NCI-H2196 treated with DMSO at 0.1 percent for 48 hours (cell line): ENCODE measurements at regions not wholly inside any gene's neighbourhood (a gene's known extent, or its start where the extent isn't known, plus 50 kb on each side); places are given as distances from the start of the nearest gene placed in this dataset.

Experiments
- DNase-seq: peaks from one replicate; lab custom pipeline; 2025; ENCODE audit not compliant: unreplicated experiment; lab: John Stamatoyannopoulos, UW

DNA sequence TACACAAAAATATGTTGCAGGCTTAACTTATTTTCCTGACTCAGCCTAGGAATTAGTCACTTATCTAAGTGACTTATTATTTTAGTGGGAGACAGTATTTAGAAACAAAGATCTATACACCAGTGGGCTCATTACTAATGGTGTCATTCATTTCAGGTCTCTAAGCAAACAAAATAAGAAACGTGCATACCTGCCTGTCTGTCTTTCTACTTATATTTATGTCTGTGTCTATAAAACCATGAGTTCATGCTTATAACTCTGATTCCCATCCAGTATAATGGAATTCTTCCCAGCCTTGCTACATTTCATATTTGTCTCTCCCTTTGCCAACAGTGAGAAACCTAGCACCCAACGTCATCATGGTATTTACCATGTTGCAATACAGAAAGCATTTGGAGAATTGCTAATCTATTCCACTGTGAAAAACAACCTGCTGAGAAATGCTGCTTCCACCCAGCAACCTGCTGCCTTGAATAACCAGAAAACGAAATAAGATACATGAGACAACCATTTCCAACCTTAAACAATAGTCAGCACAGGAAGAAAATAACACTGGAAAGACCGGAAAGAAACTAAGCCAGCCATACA lies 501.0 kb downstream of the GLRX3 start:
- DNase-seq, result no peak

DNA sequence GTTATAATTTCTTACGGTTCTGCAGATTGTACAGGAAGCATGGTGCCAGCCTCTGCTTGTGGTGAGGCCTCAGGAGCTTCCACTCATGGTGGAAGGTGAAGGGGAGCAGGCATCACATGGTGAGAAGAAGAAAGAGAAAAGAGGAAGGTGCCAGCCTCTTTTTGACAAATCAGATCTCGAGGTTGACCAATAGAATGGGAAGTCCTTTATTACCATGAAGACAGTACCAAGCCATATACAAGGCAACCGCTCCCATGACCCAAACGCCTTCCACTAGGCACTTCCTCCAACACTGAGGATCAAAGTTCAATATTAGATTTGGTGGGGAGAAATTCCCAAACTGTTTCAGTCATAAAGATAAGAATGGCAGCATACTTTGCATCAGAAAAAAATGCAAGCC lies 502.8 kb downstream of the GLRX3 start:
- DNase-seq, result no peak

GRCh38 chr10:130642926-130643325 lies 506.7 kb downstream of the GLRX3 start:
- no peak for DNase-seq

- no peak for DNase-seq
Observed at GRCh38 chr10:130647341-130647740, 511.1 kb downstream of the GLRX3 start.

DNA sequence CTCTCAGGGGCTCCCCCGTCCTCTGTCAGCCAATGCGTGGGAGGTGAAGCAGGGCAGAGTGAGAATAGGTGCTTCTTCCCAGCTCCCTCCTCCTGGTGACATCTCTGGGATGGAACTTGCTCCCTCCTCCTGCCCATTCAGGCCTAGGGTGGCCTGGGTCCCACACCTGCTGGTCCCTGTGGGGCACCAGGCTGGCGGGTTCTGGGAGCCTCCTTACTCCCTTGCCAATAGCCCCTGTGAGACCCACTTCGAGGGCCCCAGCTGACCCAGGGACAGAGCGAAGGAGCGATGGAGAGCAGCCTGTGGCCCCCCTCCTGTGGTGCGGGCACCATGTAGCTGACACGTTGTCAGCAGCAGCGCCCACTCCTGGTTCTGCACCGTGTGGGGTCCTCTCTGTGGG lies 512.6 kb downstream of the GLRX3 start:
- DNase-seq, result no peak

DNA sequence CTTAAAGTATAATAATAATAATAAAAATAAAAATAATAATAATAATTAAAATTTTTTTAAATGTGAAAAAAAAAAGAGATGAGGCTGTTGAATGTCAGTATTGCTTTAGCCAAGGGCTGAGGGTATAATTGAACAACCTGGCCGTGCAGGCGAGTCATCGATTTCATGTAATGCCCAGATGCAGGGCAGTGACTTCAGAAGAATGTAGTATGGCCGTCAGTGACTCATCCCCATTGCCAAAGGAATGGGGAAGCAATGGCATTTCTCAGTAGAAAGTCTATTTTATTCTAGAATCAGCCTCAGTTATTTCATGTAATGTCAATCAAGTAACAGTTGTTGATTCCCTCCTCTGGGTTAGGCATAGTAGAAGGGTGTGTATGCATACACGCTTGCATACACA lies 516.4 kb downstream of the GLRX3 start:
- no peak for DNase-seq

GRCh38 chr10:130652964-130653578 lies 516.9 kb downstream of the GLRX3 start:
- no peak for DNase-seq

DNA sequence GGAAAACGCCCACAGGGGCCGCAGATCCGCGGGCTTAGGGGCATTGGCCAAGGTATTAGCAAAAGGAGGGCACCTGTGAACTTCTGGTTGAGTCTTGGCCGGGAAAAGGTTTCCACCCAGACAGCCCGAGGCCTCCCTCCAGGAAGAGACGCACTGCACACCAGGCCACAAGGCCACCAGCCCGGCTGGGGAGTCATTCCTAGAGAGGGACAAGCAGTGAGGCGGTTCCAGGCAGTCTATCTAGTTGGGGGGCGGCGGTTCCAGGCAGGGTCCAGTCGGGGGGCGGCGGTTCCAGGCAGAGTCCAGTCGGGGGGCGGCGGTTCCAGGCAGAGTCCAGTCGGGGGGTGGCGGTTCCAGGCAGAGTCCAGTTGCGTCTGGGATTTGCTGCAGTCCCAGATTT lies 518.5 kb downstream of the GLRX3 start:
- no peak for DNase-seq

DNA sequence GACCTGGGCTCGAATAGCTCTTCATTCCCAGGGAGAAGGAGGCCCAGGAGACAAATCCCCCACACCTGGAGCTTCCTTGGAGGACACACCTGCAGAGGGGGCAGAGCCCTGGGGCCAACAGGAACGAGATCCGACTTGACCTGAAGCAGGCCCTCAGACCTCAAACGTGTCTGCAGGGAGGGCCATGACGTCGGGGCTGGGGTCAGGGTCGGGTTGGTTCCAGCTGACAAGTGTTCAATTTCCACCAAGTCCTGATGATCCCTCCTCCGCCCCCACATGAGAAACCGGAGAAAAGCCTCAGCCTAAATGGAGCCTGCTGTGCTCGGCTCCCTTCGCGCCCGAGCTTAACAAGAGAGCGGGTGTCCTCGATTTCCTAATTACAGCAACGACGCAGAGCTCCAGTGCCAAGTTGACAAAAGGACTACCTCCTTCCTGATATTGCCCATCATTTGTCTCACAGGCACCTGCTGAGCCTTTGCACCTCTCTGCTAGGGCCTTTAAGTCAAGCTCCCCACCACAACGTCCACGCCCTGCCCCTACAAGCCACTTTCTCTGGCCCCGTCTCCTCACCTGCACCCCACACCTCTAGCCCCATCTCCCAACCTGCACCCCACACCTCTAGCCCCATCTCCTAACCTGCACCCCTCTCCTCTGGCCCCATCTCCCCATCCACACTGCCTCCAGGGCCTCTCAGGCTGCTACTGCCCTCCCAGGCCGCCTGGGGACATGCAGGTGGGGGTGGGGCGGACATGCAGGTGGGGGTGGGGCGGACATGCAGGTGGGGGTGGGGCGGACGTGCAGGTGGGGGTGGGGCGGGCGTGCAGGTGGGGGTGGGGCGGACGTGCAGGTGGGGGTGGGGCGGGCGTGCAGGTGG lies 519.4 kb downstream of the GLRX3 start:
- no peak for DNase-seq

DNA sequence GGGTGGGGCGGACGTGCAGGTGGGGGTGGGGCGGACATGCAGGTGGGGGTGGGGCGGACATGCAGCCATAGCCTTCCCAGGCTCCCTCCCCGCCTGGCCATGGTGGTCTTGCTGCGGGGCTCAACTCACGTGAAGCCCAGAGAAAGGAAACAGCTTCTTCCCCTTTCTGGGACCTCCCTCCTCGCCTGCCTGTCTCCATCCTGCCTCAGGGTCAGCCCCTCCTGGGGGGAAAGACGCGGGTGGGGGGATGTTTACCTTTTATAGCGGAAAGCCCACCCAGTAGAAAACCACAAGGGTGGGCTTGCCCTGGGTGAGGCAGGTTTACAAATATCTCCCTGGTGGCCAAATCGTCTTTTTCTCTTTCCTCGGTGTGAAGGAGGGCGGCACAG lies 520.0 kb downstream of the GLRX3 start:
- no peak for DNase-seq

- no peak for DNase-seq
Observed at GRCh38 chr10:130656582-130657133, 520.5 kb downstream of the GLRX3 start.

DNA sequence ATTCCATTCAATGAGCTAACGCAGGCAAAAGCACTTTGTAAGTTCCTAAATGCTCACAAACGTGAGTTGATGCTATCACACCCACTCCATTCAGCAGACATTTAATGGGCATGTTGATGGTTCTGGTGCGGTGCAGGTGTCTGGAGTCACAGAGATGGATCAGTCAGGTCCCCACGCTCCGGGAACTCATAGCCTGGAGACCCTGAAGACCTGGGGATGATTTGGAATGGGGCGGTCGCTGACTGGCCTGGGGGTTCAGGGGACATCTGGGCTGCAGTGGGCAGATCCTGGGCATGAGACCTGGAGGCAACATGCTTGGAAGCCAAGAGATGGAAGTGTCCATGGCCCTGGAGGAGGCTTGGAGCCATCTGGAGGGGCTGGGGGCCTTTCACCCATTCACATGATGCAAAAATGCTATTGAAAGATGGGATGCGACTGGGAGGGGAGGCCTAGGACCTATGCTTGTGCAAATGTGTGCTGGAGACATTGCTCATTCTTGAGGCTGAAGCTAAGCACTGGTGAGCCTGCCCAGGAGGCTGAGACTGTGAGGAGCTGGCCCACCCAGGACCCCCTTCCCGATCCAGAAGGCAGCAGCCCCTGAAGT lies 522.6 kb downstream of the GLRX3 start:
- DNase-seq, result no peak

DNA sequence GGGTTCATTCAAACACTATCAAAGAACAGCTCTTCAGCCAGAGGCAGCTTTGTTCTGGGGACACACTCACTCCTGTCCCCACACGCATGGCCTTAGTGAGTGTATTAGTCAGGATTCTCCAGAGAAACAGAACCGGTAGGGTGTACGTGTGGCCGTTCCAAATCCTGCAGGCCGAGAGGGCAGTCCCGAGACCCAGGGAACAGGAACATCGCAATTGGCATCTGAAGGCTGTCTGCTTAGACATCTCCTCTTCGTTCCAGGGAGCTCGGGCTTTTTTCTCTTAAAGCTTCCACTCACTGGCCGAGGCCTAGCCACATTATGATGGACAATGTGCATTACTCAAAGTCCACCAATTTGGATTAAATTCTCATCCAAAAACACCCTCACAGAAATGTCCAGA lies 523.3 kb downstream of the GLRX3 start:
- no peak for DNase-seq

DNA sequence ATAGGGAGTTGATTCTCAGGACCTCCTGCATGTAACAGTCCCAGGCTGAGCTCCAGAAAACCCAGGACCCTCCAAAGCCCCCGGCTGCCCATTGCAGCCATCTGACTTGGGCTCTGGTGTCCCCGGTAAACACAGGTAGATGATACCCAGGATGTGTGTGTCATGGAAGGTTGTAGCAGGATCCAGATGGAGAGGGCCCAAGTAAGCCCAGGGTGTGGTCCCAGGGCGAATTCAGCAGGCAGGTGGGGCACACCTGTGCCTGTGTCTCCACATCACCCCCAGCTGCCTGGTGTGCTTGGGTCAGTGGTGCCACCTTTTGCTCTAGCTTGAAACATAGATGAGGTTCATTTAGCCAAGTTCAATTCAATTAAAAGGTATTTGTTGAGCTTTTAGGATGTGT lies 524.1 kb downstream of the GLRX3 start:
- no peak for DNase-seq

GRCh38 chr10:130661419-130661818 lies 525.2 kb downstream of the GLRX3 start:
- DNase-seq, result no peak

GRCh38 chr10:130662775-130663174 lies 526.6 kb downstream of the GLRX3 start:
- DNase-seq, result no peak

DNA sequence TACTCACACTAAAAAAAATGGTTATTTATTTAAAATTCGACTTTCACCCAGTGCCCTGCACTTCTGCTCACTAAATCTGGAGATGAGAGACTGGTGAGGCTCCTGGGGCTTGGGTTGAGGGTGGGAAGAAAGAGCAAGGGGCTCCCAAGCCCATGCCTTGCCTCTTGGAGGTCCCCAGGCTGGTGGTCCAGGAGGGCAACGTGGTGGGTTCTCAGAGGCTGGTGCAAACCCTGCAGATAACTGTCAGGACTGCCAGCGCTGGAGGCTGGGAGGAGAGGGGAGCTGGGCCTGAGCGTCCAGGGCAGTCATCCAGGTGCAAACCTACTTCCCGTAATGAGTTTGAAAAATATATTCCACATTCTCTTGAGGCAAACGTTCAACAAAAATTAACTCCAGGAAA lies 528.3 kb downstream of the GLRX3 start:
- no peak for DNase-seq

DNA sequence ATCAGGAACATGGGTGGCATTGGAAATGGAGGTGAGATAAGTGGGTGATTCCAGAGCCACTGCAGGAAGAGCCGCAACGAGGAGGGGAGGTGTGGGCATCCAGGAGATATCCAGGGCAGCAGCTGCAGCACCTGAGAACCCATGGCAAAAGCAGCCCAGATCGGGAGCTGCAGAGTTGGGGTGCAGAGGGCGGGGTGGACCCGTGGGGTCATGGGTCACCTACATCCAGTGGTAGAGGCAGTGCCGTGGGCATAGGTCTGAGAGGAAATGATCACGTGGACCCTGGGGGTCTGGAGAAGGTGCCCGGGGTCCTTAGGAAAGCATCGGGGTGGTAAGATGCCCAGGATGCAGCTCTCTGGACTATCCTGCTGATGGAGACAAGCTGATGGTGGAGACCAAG lies 530.0 kb downstream of the GLRX3 start:
- DNase-seq, result no peak

GRCh38 chr10:130686689-130687300 lies 550.6 kb downstream of the GLRX3 start:
- DNase-seq, result peak; percentile 4

- no peak for DNase-seq
Observed at GRCh38 chr10:130687566-130687965, 551.4 kb downstream of the GLRX3 start.
